ENCODE measurements at regions not wholly inside any gene's neighbourhood (a gene's known extent, or its start where the extent isn't known, plus 50 kb on each side); places are given as distances from the start of the nearest gene placed in this dataset.

GRCh38 chr3:159664653-159665052 lies 324.0 kb upstream of the IL12A start (continued):
- no peak for TF ChIP-seq ZNF462 (CRISPR knock-in tag; IDR thresholded peaks at IDR 0.05)
- no peak for TF ChIP-seq EZH2 (IDR thresholded peaks at IDR 0.05; ENCODE audit: low read depth, unreplicated experiment)
- TF ChIP-seq JUNB (IDR thresholded peaks at IDR 0.05; ENCODE audit: unreplicated experiment) = no peak
- TF ChIP-seq ZNF114 (CRISPR knock-in tag; IDR thresholded peaks at IDR 0.05) = no peak

DNA sequence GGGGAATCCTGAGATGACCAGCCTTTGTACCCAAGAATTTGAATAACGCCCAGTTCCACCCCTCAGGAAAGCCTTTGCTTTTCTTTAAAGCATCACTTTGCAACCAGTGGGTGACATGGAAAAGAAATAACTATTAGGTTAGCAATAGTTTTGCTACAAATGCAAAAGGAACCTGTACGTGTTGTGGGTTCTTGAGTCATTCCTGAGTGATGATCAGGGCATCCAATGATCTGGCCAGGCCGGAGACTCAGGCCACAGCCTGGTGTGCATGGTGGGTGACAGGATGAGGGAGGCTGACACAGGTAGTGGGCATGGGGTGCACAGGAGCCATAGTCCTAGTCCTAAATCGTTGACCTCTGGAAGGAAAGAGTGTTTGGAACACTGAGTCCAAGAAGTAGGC lies 321.4 kb upstream of the IL12A start:
- ATAC-seq = no peak
- Mint-ChIP-seq H3K27me3 (ENCODE audit: insufficient read depth, low read depth, poor library complexity) (no peaks in the 10 kb centered on the region), H3K27ac (no peak overlapping the region), H3K4me3 (no peak overlapping the region), H3K36me3 (ENCODE audit: low read depth) (peaks cover 2% of the 10 kb centered on the region; the same call in 2 of the 3 replicates), H3K9me3 (peaks cover 8% of the 10 kb centered on the region), H3K4me1 (no peaks in the 10 kb centered on the region)
- H3K79me2 ChIP-seq (replicated peaks; ENCODE audit: insufficient read depth) = no peaks in the 10 kb centered on the region
- H3F3A ChIP-seq (replicated peaks; ENCODE audit: low read depth) = no peaks in the 10 kb centered on the region
- no peaks in the 10 kb centered on the region for H3K27me3 ChIP-seq (ENCODE audit: insufficient read depth)
- H2AFZ ChIP-seq = no peak overlapping the region
- H3K27ac ChIP-seq (ENCODE audit: low read depth) = no peak overlapping the region
- no peaks in the 10 kb centered on the region; the same call in 1 of the 2 replicates for H3K36me3 ChIP-seq (ENCODE audit: insufficient read depth)
- no peaks in the 10 kb centered on the region for H3K4me1 ChIP-seq (ENCODE audit: insufficient read depth)
- H3K9me2 ChIP-seq (ENCODE audit: insufficient read depth) = no peaks in the 10 kb centered on the region; the same call in 1 of the 2 replicates
- no peak for DNase-seq (ENCODE audit: low spot score)
- H3K4me2 ChIP-seq = no peak overlapping the region
- H4K20me1 ChIP-seq (replicated peaks; ENCODE audit: insufficient read depth) = no peaks in the 10 kb centered on the region
- no peak overlapping the region for H3K4me3 ChIP-seq
- no peak for TF ChIP-seq EZH2phosphoT487 (IDR thresholded peaks at IDR 0.05; ENCODE audit: unreplicated experiment)
- TF ChIP-seq ETS1 (IDR thresholded peaks at IDR 0.05) = no peak
- no peak for TF ChIP-seq ZNF331 (CRISPR knock-in tag; IDR thresholded peaks at IDR 0.05; ENCODE audit: low read depth)
- TF ChIP-seq ZNF114 (CRISPR knock-in tag; IDR thresholded peaks at IDR 0.05) = no peak
- TF ChIP-seq JUNB (IDR thresholded peaks at IDR 0.05; ENCODE audit: unreplicated experiment) = no peak
- no peak for TF ChIP-seq STAT1 (IDR thresholded peaks at IDR 0.05; ENCODE audit: unreplicated experiment)
- TF ChIP-seq, protein P1, sequence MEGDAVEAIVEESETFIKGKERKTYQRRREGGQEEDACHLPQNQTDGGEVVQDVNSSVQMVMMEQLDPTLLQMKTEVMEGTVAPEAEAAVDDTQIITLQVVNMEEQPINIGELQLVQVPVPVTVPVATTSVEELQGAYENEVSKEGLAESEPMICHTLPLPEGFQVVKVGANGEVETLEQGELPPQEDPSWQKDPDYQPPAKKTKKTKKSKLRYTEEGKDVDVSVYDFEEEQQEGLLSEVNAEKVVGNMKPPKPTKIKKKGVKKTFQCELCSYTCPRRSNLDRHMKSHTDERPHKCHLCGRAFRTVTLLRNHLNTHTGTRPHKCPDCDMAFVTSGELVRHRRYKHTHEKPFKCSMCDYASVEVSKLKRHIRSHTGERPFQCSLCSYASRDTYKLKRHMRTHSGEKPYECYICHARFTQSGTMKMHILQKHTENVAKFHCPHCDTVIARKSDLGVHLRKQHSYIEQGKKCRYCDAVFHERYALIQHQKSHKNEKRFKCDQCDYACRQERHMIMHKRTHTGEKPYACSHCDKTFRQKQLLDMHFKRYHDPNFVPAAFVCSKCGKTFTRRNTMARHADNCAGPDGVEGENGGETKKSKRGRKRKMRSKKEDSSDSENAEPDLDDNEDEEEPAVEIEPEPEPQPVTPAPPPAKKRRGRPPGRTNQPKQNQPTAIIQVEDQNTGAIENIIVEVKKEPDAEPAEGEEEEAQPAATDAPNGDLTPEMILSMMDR (conservative IDR thresholded peaks at IDR 0.05; ENCODE audit: low read depth in 2 of 2) = no peak
- TF ChIP-seq POLR2AphosphoS5 (IDR thresholded peaks at IDR 0.05; ENCODE audit: low read depth) = no peak
- no peak for TF ChIP-seq EZH2 (IDR thresholded peaks at IDR 0.05; ENCODE audit: low read depth, unreplicated experiment)
